ENCODE measurements at regions not wholly inside any gene's neighbourhood (a gene's known extent, or its start where the extent isn't known, plus 50 kb on each side); places are given as distances from the start of the nearest gene placed in this dataset.

DNA sequence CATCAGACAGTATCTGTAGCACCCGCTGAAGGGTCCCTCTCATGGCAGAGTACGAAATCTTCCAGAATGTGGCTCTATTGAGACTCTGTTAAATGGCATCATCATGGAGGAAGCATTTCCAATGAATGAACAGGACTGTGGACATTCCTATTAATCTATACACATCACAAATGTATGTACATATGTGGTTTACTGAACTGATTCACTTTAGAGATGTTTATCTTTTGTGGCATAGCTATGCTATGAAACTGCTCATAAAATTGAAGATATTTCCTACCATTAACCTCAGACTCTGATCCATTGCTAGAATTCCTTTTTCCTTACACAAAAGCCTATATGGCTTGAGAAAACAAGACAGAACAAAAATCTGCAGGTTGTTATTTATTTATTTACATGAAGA is 259.6 kb upstream of the RRP15 start:
- no peak for DNase-seq

DNA sequence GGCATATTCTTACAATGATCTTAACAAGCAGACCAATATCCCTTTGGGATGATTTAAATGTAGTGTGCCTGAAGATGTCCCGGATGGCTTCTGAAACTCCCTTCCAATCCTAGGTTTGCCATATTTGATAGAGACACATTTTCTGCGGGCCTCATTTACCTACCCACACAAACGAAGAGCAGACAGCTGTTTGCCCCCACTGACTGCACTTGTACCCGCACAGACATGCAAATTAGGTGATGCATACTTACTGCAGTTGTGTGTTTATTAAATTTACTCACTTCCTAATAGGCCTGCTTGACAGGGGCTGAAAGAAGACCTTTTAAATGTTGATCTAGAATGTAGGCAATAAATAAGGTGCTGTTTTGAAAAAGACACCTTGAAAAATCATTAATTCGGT is 257.9 kb upstream of the RRP15 start:
- DNase-seq = no peak

DNA sequence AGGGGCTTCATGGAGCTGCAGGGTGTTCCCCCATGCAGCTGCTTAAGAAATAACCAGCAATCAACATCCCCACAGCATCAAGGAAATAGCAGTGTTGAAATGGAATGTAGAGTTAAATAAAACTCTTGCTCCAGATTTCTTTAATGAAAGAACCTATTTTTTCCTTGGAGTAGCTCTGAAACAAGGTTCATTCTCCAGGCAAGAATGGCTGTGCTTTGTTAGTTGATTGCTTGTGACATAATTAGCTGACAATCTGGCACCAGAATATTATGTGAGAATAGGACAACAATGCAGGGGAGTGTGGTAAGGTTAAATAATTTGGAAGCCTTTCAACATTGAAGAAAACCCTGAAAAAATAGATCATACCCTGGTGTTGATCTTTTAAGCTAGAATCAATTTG is 254.2 kb upstream of the RRP15 start:
- DNase-seq = no peak

DNA sequence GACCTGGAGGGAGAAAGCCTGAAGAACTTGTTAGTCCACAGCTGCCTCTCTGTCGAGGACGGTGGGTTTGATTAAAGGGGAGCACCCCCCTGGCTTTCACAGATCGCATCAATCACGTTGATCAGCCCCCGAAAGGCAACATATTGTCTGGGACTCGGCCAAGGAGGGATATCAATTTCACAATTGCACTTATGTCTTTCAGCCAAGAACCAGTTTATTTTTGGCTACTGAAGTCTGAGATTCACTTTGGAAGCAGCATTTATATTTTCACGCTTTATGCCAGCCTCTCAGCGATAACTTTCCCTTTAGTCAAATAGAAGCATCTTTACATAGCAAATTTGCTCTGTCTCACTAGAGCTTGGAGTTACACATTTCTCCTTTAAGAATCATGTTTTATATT is 253.2 kb upstream of the RRP15 start:
- DNase-seq = no peak

DNA sequence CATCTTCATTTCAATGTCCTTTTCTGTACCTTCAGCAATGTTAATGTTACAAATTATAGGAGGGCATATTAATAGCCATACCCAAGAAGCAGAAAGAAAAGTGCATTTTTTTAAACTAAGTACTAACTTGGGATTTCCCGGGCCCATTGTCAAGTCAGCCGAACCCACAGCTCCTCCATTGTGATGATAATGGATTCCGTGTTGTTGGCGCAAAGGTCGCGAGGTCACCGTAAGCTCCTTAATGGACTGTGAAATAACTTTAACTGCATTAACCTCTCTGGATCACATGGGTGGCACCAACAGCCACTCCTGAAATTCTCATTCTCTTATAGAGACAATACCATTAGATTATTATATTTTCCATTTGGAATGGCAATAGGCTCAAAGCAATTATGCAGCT is 250.6 kb upstream of the RRP15 start:
- DNase-seq = no peak

DNA sequence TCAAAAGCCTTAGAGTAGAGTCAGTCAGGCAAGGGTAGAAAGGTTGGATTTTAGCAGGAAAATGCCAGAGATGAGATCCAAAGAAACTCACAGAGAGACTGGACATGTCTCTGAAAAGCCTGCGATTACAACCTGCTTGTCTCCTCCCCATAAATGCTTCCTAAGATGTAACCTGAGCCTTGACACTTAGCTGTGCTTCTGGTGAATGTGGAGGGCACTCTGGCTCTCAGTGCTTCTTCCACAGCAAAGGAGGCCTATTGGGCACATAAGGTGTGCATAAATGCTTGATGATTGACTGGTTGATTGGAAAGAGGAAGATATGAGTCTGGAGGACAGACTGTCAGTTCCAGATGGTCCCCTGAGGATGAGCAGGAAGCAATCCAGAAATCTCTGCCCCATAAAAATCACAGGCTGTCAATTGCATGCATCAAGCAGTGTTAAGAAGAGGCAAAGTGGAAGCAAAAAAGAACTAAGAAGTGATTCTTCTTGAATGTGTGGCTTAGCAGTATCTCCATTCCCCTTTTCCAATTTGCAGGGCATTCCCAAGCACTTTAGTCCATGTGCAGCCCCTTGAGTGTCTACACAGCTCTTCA is 236.2 kb upstream of the RRP15 start:
- no peak for DNase-seq

DNA sequence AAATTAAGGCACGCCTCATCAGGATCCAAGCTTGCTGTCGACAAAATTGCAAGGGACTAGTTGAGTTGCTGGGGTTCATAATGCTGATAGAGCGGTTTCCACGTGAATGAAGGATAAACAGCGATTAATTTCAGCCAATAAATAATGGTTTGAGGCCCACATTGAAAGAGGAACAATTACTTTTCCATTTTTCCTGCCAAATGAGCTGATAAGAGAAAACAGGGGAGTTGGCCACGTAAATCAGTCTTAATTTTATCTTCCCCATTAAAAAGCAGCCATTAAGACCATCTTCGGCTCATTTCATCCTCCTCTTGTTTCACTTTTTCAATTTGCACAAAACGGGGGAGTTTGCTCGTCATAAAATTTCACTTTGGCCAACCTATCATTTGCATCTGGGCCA is 235.5 kb upstream of the RRP15 start:
- peak; percentile 20 for DNase-seq

DNA sequence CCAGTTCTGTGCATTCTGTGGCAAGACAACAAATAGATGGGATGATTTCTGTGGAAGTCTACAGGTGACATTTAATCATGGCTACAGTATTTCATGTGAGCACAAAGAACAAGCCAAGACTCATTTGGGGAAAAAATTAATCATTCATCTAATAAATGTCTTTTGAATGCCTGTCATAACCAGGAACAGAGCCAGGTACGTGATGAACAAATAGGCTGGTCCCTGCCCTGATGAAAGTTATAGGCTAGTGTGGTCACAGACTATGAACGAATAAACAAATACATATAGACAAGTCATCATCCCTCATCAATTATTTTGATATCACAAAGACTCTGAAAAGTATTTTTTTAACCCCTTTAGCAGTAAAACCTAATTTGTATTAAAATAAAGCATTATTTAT is 226.4 kb upstream of the RRP15 start:
- no peak for DNase-seq

DNA sequence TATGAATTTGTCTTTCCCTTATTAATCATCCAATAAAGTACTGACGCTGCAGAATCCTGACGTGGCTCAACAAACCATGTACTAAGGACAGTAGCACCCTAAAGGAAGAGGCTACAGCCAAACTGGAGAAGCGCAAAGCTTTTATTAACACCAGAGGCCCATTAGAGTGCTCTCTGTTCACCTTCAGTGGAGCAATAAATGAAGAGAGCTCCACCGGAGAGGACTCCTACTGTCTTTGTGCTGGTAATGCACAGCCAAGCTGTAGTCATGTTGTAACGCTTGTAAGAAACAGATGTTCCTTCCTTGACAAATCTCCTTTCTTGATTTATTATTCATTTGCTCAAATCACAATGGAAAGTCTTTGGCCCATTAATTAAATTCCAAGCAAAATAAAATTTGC is 220.7 kb upstream of the RRP15 start:
- DNase-seq = no peak

DNA sequence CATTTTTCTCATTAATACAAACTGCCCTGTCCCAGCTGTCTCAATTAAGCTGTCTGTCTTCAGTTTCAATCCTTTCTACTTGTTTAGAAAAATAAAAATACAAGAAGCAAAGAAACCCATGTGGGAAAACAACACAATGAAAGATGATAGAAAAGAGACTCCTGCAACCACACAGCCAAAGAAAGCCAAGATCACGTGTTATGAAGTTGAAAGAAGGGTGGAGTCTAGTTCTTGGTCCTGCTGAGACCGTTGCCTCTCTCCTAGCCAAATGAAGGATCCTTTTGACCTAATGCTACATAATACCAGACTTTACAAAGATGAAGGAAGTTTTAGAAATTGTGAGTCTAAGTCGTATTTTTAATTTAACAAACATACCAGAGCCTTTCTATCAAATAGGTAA is 218.8 kb upstream of the RRP15 start:
- no peak for DNase-seq

DNA sequence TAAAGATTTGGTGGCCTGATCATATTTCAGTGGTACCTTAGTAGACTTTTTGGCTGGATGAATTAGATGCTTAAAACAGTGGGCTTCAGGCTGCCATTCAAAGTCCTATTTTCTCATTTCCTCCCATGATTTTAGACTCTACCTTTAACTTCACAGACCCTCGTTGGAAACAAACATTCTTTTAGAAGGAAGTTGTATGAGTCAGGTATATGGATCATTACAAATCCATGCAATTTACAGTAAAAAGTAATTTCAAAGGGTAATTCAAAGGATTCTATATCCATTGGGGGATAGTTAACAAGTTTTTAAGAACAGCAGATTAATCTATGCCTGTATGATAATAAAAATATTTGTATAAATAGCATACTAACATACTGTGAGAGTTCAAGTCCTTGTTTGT is 216.9 kb upstream of the RRP15 start:
- DNase-seq = no peak

DNA sequence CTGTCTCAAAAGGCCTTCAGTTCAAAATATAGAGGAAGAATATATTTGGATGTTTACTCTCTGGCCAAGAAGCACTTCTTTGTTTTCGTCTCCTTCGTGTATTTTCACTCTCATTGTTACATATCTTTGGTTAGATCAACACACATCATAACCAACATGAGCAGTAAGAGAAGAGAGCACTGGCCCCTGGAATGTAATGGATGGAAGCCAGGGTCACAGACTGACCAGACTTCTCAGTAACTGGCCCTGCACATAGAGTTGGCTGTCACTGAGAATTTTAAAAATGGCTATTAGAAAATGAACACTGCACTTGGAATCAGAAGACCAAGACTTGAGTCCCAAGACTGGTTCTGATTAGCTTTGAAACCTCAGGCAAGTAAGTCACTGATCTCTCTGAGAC is 215.9 kb upstream of the RRP15 start:
- DNase-seq = no peak

DNA sequence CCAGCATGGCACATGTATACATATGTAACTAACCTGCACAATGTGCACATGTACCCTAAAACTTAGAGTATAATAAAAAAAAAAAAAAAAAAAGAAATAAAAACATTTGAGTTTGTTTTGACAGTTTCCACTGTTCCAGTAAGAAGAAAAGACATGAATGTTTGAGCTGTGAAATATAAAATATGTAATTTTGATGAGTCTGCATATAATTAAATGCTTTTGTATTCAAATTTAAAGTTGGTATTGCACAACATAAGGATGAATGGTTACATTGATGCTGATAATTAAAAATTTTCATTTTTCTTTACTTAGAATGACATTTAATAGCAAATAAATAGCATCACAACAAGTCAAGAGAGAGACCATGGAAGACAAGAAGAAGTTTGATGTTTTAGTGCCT is 212.0 kb upstream of the RRP15 start:
- no peak for DNase-seq

DNA sequence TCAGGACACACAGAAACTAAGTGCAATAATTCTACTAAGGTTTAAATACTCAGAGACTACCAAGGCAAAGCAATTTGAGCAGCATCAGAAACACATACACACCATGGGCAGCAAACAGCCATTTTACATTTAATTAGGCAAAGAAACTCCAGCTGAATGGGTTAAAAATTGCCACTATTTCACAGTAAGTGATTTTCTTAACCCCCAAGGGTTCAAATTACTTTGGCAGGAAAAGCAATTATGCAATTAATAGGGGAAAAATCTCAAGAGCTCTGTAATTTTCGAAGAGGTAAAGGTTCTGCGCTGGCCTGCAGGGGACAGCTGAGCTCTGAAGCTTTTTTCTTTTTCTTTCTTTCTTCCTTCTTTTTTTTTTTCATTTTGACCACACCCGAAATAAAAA is 206.2 kb upstream of the RRP15 start:
- no peak for DNase-seq

DNA sequence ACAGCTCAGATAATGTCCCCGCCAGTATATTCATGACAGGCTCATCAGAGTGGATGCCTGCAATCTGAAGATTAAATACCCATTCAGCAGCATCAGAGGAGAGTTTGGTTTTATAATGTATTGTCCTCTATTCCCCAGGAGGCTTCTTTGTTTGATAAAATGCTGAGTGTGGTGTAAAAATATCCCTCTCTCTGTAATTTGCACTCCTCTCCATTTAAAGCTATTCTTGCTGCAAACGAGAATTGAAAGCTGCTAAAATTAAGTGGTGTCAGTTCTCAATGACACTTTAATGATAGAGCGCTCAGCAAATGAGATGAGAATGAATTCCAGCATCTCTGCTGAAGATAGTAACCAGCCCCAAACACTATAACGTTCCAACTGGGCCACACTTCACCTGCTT is 205.7 kb upstream of the RRP15 start:
- DNase-seq = no peak

DNA sequence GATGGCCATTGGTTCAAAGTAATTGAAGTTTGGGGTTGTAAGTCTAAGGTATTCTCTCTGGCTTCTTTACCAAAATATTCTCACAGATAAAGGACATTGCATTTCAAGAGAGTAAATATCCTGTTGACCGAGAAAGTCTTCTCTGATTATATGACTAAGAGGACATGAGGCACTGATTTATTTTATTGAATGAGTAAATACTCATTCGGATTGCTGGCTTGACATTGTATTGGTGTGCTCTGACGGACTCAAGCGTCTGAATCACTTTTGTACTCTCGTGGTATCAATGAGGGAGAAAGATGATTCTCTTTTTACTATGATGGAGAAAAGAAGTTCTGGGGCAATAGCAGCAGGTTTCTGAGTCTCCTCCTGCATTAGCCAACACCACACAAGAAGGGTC is 205.3 kb upstream of the RRP15 start:
- no peak for DNase-seq

DNA sequence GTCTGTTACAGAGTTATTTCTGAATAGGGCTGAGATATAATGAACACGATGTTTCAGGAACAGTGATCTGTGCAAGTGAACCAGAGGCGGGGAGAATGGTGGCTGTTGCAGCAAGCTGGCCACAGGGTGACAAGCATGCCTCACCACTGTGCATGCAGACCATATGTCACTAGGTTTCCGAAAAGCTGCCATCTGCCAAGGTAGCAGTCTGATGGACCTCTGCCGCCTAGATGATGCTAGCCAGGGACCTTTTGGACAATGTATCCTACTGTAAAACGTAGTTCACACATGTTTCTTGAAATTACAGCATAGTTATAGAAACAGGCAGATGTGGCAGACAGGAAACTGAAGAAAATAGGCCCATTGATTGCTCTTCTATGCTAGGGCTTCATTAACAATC is 204.2 kb upstream of the RRP15 start:
- no peak for DNase-seq

DNA sequence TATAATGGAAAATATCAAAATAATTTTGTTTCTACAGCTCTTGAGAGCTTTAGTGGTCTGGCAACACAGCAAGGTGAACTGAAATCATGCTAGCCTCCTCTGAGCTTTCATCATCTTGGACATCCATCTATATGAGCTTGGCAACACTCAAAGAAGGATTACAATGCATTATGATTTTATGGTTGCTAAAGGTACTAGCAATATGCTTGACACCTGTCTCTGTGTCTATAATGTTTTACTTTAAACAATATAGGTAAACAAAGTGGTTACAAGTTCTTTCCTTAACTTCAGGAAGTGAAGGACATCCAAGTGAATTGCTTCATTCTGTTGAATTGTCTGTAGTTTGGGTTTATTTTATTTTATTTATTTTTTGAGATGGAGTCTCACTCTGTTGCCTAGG is 203.7 kb upstream of the RRP15 start:
- no peak for DNase-seq

DNA sequence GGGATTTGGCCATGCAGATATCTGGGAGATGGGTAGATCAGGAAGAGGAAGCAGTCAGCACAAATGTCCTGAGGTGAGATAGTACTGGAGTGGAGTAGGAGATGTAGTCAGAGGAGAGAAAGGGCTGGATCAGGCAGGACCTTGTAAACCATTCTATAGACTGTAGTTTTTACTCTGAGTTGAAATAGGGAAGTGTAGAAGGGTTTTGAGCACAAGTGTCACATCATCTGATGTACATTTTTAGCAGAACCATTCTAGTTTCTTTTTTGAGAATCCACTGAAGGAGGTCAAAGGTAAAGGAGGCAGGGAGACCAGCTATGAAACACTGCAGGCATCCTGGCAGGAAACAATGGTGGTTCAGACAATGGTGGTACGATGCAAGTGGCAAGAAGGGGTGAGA is 194.6 kb upstream of the RRP15 start:
- DNase-seq = no peak

DNA sequence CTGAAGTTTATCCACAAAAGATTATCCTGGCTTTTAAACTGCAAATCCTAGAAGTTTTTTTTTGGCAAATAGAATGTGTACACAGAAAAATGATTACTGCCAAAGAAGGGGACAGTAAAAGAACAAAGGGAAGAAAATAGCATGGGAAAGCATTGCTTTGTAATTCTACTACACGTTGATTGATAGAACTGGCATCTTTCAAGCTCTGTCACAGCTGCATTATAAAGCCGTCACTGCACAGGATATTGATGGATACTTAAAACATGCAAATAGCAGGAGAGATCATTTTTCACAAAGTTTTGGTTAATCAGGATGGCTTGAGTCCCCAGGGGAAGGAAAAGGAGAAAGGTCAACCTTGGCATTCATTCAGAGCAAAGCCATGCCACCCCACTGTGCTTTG is 183.7 kb upstream of the RRP15 start:
- DNase-seq = no peak

DNA sequence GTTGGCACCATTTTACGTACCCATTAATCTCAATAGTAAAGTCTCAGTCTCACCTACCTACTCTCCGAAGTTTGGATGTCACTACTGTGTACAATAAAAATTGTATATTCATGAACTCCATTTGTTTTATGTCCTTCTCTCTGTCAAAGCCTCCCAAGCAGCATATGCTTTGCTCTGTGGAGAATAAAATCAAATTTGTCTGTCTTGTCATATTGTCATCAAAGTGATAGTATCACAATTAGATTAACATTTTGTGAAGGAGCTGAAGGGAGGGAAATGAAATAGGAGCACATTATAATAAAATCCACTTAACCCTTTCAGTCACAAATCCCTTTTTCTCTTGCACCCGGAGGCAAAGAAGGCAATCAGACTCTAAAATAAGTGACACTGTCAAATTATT is 177.1 kb upstream of the RRP15 start:
- DNase-seq = no peak

DNA sequence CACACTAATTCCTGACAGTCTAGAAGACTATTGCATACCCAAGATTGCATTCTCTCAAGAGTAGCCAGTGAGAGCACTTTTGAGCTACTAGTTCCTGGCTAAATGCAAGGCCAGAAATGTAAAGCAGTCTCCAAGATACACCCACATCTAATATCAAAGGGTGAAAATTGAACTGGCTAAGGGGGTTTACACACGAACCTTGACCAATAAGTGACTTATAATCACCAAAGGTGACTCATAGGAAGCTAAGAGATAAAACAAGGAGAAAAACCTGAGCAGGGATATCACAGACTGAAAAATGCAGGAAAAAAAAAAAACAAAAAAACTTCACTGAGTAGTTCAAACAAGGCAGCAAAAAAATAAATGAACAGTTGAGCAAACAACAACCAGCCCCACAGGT is 172.2 kb upstream of the RRP15 start:
- no peak for DNase-seq

DNA sequence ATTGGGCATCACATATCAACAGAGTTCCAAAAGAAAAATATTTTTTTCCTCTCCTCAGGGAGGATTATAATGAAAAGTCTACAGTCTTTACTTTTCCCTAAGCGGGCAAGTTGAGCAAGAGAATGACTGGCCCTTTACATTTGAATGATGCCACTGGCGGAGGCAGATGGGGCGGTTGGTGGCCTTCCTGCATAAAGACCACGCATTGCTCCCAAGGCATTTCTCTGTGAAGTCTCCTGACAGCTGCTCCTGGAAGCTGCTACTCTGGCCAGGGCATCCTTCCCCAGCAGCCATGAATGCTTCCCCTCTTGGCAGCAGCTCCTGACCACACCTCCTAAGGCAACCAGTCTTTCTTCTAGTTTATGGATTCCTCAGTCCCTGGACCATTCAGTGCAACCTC is 161.1 kb upstream of the RRP15 start:
- no peak for DNase-seq

DNA sequence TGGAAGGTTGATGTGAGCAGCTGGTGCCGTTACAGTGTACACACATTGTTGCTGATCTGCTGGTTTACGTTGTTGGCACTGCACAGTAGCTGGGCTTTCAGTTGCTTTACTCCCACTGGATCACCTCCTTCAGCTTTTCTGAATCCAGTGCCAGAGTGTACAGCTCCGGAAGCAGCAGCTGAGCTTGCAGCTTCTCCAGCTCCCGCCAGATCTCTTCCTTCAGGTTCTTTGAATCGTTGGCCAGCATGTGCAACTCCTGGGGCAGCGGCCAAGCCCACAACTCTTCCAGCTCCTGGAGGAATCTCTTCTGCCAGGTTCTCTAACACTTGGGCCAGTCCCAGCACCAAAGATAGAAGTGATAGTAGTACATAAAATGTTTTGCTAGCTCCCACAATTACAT is 149.7 kb upstream of the RRP15 start:
- no peak for DNase-seq

DNA sequence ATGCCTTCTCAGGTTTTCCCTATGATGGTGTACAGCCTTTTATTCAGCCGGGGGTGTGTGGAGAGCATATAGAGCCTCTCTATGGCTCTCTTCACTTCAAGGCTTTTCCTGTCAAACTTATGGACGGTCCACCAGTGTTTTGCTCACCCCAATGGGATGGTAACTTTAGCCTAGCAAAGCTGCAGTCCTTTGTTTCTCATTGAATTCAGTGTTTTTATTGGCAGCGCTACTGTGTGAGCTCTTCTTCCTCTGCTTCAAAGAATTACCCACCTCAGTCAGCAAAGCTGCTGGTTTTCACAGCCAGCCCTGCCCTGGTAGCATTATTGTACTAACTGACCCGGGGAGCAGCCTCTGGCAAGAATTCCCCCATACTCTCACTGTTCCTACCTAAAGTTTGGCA is 145.3 kb upstream of the RRP15 start:
- DNase-seq = no peak

DNA sequence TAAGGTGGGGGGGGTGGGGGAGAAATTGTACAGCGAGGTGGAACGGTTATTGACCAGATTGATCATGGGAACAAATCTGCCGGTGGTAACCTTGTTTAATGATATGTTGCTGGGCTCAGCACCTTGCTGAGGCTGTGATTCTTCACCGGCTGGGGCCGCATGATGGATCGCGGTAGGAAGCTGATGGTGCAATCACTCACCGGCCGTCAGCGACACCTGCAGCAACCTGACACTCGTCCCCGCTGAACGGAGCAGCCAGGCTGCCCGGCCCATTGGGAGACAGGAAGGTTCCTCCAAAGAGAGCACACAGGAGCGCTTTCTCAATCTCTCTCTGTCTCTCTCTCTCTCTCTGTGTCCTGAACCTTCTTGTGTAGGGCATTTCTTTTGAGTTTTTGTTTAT is 128.5 kb upstream of the RRP15 start:
- no peak for DNase-seq
